Hepatocyte (in vitro differentiated cells): ENCODE measurements at regions not wholly inside any gene's neighbourhood (a gene's known extent, or its start where the extent isn't known, plus 50 kb on each side); places are given as distances from the start of the nearest gene placed in this dataset.

Source experiments
- EZH2 ChIP-seq: fragments of 200-600 bp; sonication (generic); IDR thresholded peaks from 2 replicates; pipeline ENCODE4 v1.6.1; 2016; ENCODE audit warnings: antibody characterized with exemption, mild to moderate bottlenecking, borderline replicate concordance
- TF ChIP-seq, protein P1 (sequence below): fragments of 200-600 bp; sonication (generic); IDR thresholded peaks from 2 replicates; pipeline ENCODE4 v1.5.1; 2016; ENCODE audit warnings: antibody characterized with exemption, mild to moderate bottlenecking; ENCODE audit not compliant: poor library complexity

- TF ChIP-seq, protein P1, sequence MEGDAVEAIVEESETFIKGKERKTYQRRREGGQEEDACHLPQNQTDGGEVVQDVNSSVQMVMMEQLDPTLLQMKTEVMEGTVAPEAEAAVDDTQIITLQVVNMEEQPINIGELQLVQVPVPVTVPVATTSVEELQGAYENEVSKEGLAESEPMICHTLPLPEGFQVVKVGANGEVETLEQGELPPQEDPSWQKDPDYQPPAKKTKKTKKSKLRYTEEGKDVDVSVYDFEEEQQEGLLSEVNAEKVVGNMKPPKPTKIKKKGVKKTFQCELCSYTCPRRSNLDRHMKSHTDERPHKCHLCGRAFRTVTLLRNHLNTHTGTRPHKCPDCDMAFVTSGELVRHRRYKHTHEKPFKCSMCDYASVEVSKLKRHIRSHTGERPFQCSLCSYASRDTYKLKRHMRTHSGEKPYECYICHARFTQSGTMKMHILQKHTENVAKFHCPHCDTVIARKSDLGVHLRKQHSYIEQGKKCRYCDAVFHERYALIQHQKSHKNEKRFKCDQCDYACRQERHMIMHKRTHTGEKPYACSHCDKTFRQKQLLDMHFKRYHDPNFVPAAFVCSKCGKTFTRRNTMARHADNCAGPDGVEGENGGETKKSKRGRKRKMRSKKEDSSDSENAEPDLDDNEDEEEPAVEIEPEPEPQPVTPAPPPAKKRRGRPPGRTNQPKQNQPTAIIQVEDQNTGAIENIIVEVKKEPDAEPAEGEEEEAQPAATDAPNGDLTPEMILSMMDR: no peak
- TF ChIP-seq EZH2: no peak
These were observed 365.9 kb downstream of the NFIB start for GRCh38 chr9:13948037-13948436.
